ENCODE measurements at regions not wholly inside any gene's neighbourhood (a gene's known extent, or its start where the extent isn't known, plus 50 kb on each side); places are given as distances from the start of the nearest gene placed in this dataset.

DNA sequence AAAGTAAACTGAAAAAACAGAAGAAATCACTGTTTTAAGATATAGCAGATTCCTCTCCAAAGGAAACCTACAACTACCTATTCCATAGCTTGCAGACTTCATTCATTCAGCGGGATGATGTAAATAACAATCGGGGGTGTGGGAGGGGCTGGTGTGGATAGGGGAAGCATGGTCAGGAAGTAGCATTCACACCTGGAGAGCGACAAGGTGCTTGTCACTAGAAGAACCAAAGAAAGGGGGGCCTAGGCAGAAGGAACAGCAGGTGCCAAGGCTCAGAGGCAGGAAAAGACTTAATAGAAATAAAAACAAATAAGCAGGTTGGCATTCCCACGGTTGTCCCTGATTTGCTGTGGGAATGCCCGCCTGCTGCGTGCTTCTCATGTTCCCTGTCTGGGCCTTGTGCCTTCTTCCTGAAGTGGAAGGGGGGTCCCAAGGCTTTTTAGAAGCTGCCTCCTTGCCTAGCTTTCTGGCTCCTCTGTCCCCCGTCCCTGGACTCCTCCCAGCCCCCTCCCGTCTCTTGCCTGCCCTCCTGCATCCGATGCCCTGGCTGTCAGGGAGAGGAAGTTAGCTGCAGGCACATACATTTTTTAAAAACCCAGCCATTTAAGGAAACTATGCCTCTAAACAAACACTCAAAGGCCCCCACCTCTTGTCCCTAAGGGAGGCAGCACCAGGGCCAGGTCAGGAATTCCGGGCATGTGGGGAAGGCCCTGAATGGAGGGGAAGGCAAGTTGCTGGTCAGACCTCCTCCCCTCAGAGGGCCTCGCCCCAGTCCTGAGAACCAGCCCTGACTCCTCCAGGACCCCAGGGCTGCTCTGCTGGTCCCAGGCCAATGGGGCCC lies 54.7 kb upstream of the PRDM11 start:
- Histone ChIP-seq H3K4me1 (ENCODE audit: control insufficient read depth in 1 of 2, insufficient read depth in 2 of 2, low read depth in 1 of 2, low read length in 1 of 2) (peaks cover 0 to 9% of the 10 kb centered on the region in 2 experiments; a peak in 1 of 4 replicates), H3K27me3 (ENCODE audit: insufficient read depth) (peaks cover 7% of the 10 kb centered on the region; the same call in 1 of the 2 replicates), H3K79me2 (ENCODE audit: insufficient read depth) (no peaks in the 10 kb centered on the region), H4K20me1 (ENCODE audit: insufficient read depth) (no peaks in the 10 kb centered on the region), H2AFZ (ENCODE audit: low read depth) (no peak overlapping the region), H3K9me3 (no peaks in the 10 kb centered on the region), H3F3A (replicated peaks; ENCODE audit: insufficient read depth) (no peaks in the 10 kb centered on the region), H3K4me3 (ENCODE audit: low read depth in 2 of 2, low read length in 1 of 2) (no peak overlapping the region), H3K27ac (ENCODE audit: low read depth in 2 of 2, low read length in 1 of 2) (no peak overlapping the region), H3K4me2 (no peak overlapping the region), H3K36me3 (replicated peaks in 1 of 2; ENCODE audit: control insufficient read depth in 1 of 2, insufficient read depth in 2 of 2, low read length in 1 of 2) (no peaks in the 10 kb centered on the region), H3K9me2 (no peaks in the 10 kb centered on the region), H3K9ac (no peak overlapping the region)
- DNase-seq, result no peak
- POLR2A ChIA-PET, result no interaction called here
- no peak for TF ChIP-seq RCOR1 (IDR thresholded peaks at IDR 0.05; ENCODE audit: low read length)
- no peak for TF ChIP-seq MAX (IDR thresholded peaks at IDR 0.05; ENCODE audit: low read depth)
- TF ChIP-seq GABPA (IDR thresholded peaks at IDR 0.05; ENCODE audit: low read depth), result no peak
- TF ChIP-seq EZH2phosphoT487 (IDR thresholded peaks at IDR 0.05; ENCODE audit: borderline replicate concordance, low read depth), result no peak
- WGBS (ENCODE audit: low lambda C conversion rate), result 73% methylated on average over 8 of the region's 11 CpGs
- CTCF ChIA-PET, result interaction anchor here (0.7 to 26.5 kb wide), 6 partner anchors 12 to 247 kb away, joined by 3 to 1245 read pairs (median 5); no protein-coding TSS in a partner anchor

DNA sequence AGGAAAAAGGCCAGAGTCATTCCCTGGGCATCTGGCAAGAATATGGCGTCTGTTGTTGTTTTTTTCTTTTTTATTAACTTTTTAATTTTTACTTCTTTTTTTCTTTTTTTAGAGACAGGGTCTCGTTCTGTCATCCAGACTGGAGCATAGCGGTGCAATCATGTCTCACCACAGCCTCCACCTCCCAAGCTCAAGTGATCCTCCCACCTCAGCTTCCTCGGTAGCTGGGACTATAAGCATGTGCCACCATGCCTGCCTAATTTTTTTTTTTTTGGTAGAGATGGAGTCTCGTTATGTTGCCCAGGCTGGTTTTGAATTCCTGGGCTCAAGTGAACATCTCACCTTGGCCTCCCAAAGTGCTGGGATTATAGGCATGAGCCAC lies 54.0 kb upstream of the PRDM11 start:
- DNase-seq, result no peak
- Histone ChIP-seq H3K9me2 (no peaks in the 10 kb centered on the region), H3K36me3 (replicated peaks in 1 of 2; ENCODE audit: control insufficient read depth in 1 of 2, insufficient read depth in 2 of 2, low read length in 1 of 2) (no peaks in the 10 kb centered on the region), H3K4me2 (no peak overlapping the region), H3K27me3 (ENCODE audit: insufficient read depth) (peaks cover 10% of the 10 kb centered on the region; the same call in 1 of the 2 replicates), H3K4me3 (ENCODE audit: low read depth in 2 of 2, low read length in 1 of 2) (no peak overlapping the region), H3K9ac (no peak overlapping the region), H3K79me2 (ENCODE audit: insufficient read depth) (no peaks in the 10 kb centered on the region), H2AFZ (ENCODE audit: low read depth) (no peak overlapping the region), H3F3A (replicated peaks; ENCODE audit: insufficient read depth) (no peaks in the 10 kb centered on the region), H3K9me3 (no peaks in the 10 kb centered on the region), H3K27ac (ENCODE audit: low read depth in 2 of 2, low read length in 1 of 2) (no peak overlapping the region), H4K20me1 (ENCODE audit: insufficient read depth) (no peaks in the 10 kb centered on the region), H3K4me1 (ENCODE audit: control insufficient read depth in 1 of 2, insufficient read depth in 2 of 2, low read depth in 1 of 2, low read length in 1 of 2) (peaks cover 0 to 9% of the 10 kb centered on the region in 2 experiments; a peak in 1 of 4 replicates)
- POLR2A ChIA-PET, result no interaction called here
- CTCF ChIA-PET, result interaction anchor here (3.7 to 26.5 kb wide), 2 partner anchors 12 to 155 kb away, joined by 42 to 1245 read pairs; no protein-coding TSS in a partner anchor
- TF ChIP-seq EP300 (IDR thresholded peaks at IDR 0.05; ENCODE audit: borderline replicate concordance in 1 of 2, low read depth in 1 of 2, low read length in 1 of 2), result no peak
- TF ChIP-seq PBX3 (IDR thresholded peaks at IDR 0.05), result no peak
- TF ChIP-seq MEF2A (IDR thresholded peaks at IDR 0.05; ENCODE audit: borderline replicate concordance, low read depth), result no peak
- no peak for TF ChIP-seq CHD2 (IDR thresholded peaks at IDR 0.05; ENCODE audit: low read length, partially characterized antibody)
- TF ChIP-seq EZH2phosphoT487 (IDR thresholded peaks at IDR 0.05; ENCODE audit: borderline replicate concordance, low read depth), result no peak
- no peak for TF ChIP-seq TEAD4 (IDR thresholded peaks at IDR 0.05; ENCODE audit: borderline replicate concordance, insufficient read depth)
- no peak for TF ChIP-seq POLR2AphosphoS5 (IDR thresholded peaks at IDR 0.05; ENCODE audit: low read depth, low read length)
- TF ChIP-seq, protein P1, sequence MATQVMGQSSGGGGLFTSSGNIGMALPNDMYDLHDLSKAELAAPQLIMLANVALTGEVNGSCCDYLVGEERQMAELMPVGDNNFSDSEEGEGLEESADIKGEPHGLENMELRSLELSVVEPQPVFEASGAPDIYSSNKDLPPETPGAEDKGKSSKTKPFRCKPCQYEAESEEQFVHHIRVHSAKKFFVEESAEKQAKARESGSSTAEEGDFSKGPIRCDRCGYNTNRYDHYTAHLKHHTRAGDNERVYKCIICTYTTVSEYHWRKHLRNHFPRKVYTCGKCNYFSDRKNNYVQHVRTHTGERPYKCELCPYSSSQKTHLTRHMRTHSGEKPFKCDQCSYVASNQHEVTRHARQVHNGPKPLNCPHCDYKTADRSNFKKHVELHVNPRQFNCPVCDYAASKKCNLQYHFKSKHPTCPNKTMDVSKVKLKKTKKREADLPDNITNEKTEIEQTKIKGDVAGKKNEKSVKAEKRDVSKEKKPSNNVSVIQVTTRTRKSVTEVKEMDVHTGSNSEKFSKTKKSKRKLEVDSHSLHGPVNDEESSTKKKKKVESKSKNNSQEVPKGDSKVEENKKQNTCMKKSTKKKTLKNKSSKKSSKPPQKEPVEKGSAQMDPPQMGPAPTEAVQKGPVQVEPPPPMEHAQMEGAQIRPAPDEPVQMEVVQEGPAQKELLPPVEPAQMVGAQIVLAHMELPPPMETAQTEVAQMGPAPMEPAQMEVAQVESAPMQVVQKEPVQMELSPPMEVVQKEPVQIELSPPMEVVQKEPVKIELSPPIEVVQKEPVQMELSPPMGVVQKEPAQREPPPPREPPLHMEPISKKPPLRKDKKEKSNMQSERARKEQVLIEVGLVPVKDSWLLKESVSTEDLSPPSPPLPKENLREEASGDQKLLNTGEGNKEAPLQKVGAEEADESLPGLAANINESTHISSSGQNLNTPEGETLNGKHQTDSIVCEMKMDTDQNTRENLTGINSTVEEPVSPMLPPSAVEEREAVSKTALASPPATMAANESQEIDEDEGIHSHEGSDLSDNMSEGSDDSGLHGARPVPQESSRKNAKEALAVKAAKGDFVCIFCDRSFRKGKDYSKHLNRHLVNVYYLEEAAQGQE (IDR thresholded peaks at IDR 0.05; ENCODE audit: low read depth, low read length), result no peak
- TF ChIP-seq FOSL2 (IDR thresholded peaks at IDR 0.05; ENCODE audit: borderline replicate concordance, low read depth), result no peak
- no peak for TF ChIP-seq RFX5 (IDR thresholded peaks at IDR 0.05; ENCODE audit: low read length)
- TF ChIP-seq TAF1 (IDR thresholded peaks at IDR 0.05; ENCODE audit: borderline replicate concordance, low read depth, low read length), result no peak
- TF ChIP-seq SIN3A (IDR thresholded peaks at IDR 0.05; ENCODE audit: borderline replicate concordance, low read depth, low read length), result no peak
- TF ChIP-seq, protein P2, sequence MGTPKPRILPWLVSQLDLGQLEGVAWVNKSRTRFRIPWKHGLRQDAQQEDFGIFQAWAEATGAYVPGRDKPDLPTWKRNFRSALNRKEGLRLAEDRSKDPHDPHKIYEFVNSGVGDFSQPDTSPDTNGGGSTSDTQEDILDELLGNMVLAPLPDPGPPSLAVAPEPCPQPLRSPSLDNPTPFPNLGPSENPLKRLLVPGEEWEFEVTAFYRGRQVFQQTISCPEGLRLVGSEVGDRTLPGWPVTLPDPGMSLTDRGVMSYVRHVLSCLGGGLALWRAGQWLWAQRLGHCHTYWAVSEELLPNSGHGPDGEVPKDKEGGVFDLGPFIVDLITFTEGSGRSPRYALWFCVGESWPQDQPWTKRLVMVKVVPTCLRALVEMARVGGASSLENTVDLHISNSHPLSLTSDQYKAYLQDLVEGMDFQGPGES (IDR thresholded peaks at IDR 0.05; ENCODE audit: low read depth, low read length), result no peak
- 76% methylated on average over 5 of the region's 5 CpGs for WGBS (ENCODE audit: low lambda C conversion rate)

All from SK-N-SH (cell line).